ENCODE measurements at regions not wholly inside any gene's neighbourhood (a gene's known extent, or its start where the extent isn't known, plus 50 kb on each side); places are given as distances from the start of the nearest gene placed in this dataset.

- no peak for TF ChIP-seq POLR2A (IDR thresholded peaks at IDR 0.05)
- TF ChIP-seq, protein P1, sequence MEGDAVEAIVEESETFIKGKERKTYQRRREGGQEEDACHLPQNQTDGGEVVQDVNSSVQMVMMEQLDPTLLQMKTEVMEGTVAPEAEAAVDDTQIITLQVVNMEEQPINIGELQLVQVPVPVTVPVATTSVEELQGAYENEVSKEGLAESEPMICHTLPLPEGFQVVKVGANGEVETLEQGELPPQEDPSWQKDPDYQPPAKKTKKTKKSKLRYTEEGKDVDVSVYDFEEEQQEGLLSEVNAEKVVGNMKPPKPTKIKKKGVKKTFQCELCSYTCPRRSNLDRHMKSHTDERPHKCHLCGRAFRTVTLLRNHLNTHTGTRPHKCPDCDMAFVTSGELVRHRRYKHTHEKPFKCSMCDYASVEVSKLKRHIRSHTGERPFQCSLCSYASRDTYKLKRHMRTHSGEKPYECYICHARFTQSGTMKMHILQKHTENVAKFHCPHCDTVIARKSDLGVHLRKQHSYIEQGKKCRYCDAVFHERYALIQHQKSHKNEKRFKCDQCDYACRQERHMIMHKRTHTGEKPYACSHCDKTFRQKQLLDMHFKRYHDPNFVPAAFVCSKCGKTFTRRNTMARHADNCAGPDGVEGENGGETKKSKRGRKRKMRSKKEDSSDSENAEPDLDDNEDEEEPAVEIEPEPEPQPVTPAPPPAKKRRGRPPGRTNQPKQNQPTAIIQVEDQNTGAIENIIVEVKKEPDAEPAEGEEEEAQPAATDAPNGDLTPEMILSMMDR (IDR thresholded peaks at IDR 0.05) = no peak
Observed at GRCh38 chr20:10962937-10963336, 289.1 kb upstream of the JAG1 start.
